Loucy (cell line): ENCODE measurements at regions not wholly inside any gene's neighbourhood (a gene's known extent, or its start where the extent isn't known, plus 50 kb on each side); places are given as distances from the start of the nearest gene placed in this dataset.

Experiments used
- H2AFZ ChIP-seq: fragments of 200-600 bp; sonication (generic); 2 replicates; pipeline ENCODE4 v1.6.0; 2016; ENCODE audit warnings: antibody characterized with exemption, mild to moderate bottlenecking, low read length, moderate library complexity
- H3F3A ChIP-seq: fragments of 200-600 bp; 2 replicates; pipeline ENCODE4 v1.6.0; 2016; ENCODE audit warnings: antibody characterized with exemption, low read depth, mild to moderate bottlenecking
- H3K27me3 ChIP-seq: fragments of 200-600 bp; sonication (generic); 2 replicates; pipeline ENCODE4 v1.6.1; 2014; ENCODE audit warnings: low read length, mild to moderate bottlenecking; ENCODE audit not compliant: insufficient read depth, poor library complexity, severe bottlenecking
- H3K36me3 ChIP-seq: fragments of 200-600 bp; sonication (generic); 2 replicates; pipeline ENCODE4 v1.6.1; 2016; ENCODE audit warnings: low read length; ENCODE audit not compliant: insufficient read depth
- H3K4me1 ChIP-seq: fragments of 200-600 bp; sonication (generic); 2 replicates; pipeline ENCODE4 v1.5.1; 2014; ENCODE audit warnings: low read length, mild to moderate bottlenecking; ENCODE audit not compliant: insufficient read depth, poor library complexity, severe bottlenecking
- H3K4me2 ChIP-seq: fragments of 200-600 bp; sonication (generic); 2 replicates; pipeline ENCODE4 v1.6.0; 2014; ENCODE audit warnings: antibody characterized with exemption, low read length, low read depth, mild to moderate bottlenecking; ENCODE audit not compliant: poor library complexity, severe bottlenecking
- H3K4me3 ChIP-seq: fragments of 200-600 bp; sonication (generic); 2 replicates; pipeline ENCODE4 v1.5.1; 2014; ENCODE audit warnings: low read length, mild to moderate bottlenecking, mixed read lengths; ENCODE audit not compliant: poor library complexity, severe bottlenecking
- H3K79me2 ChIP-seq: fragments of 200-600 bp; sonication (generic); 2 replicates; pipeline ENCODE4 v1.6.1; 2014; ENCODE audit warnings: low read length; ENCODE audit not compliant: insufficient read depth
- H3K9ac ChIP-seq: fragments of 200-600 bp; sonication (generic); 2 replicates; pipeline ENCODE4 v1.6.0; 2014; ENCODE audit warnings: mild to moderate bottlenecking, low read depth, low read length, moderate library complexity; ENCODE audit not compliant: poor library complexity, severe bottlenecking
- H3K9me2 ChIP-seq: fragments of 200-600 bp; sonication (generic); replicated peaks from 2 replicates; pipeline ENCODE4 v1.6.1; 2016; ENCODE audit warnings: low read depth, low read length, mixed read lengths
- H3K9me3 ChIP-seq: fragments of 200-600 bp; sonication (generic); 2 replicates; pipeline ENCODE4 v1.6.1; 2014; ENCODE audit warnings: mild to moderate bottlenecking, antibody characterized with exemption, low read length, low read depth; ENCODE audit not compliant: insufficient read depth
- H4K20me1 ChIP-seq: fragments of 200-600 bp; sonication (generic); 2 replicates; pipeline ENCODE4 v1.6.0; 2014; ENCODE audit warnings: antibody characterized with exemption, low read length, mild to moderate bottlenecking; ENCODE audit not compliant: insufficient read depth, poor library complexity, severe bottlenecking
- EZH2phosphoT487 ChIP-seq: fragments of 200-600 bp; IDR thresholded peaks from 2 replicates; pipeline ENCODE4 v1.6.1; 2018; ENCODE audit warnings: antibody characterized with exemption, mild to moderate bottlenecking, moderate library complexity, borderline replicate concordance
- TF ChIP-seq, protein P1 (sequence below): fragments of 200-600 bp; sonication (generic); conservative IDR thresholded peaks from 2 replicates; pipeline ENCODE4 v1.5.1; 2014; ENCODE audit warnings: mild to moderate bottlenecking, antibody characterized with exemption, low read length

DNA sequence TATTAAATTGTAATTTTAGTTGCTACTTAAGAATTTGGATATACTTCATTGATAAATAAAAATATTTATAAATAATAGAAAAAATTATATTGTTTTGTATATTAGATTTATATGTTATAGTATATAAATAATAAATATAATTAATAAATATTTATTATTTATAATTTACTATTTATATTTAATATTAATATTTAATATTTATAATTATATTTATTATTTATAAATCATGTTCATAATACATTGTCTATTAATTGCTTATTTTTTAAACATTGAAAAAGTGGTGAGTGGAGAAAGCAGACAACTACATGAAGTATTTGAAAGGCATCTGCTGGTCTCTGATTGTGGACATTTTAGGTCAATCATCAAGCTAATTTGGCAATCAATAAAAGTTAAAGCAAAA, 464.5 kb downstream of the MMUT start:
- no peaks in the 10 kb centered on the region for H3K9me2 ChIP-seq
- no peaks in the 10 kb centered on the region for H3F3A ChIP-seq
- H3K9me3 ChIP-seq, result no peaks in the 10 kb centered on the region
- no peaks in the 10 kb centered on the region for H3K79me2 ChIP-seq
- peaks cover 5% of the 10 kb centered on the region for H3K4me1 ChIP-seq
- H2AFZ ChIP-seq, result no peak overlapping the region
- no peak overlapping the region for H3K9ac ChIP-seq
- TF ChIP-seq, protein P1, sequence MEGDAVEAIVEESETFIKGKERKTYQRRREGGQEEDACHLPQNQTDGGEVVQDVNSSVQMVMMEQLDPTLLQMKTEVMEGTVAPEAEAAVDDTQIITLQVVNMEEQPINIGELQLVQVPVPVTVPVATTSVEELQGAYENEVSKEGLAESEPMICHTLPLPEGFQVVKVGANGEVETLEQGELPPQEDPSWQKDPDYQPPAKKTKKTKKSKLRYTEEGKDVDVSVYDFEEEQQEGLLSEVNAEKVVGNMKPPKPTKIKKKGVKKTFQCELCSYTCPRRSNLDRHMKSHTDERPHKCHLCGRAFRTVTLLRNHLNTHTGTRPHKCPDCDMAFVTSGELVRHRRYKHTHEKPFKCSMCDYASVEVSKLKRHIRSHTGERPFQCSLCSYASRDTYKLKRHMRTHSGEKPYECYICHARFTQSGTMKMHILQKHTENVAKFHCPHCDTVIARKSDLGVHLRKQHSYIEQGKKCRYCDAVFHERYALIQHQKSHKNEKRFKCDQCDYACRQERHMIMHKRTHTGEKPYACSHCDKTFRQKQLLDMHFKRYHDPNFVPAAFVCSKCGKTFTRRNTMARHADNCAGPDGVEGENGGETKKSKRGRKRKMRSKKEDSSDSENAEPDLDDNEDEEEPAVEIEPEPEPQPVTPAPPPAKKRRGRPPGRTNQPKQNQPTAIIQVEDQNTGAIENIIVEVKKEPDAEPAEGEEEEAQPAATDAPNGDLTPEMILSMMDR, result no peak
- H3K36me3 ChIP-seq, result no peaks in the 10 kb centered on the region
- H3K4me2 ChIP-seq, result no peak overlapping the region
- no peaks in the 10 kb centered on the region for H3K27me3 ChIP-seq
- H4K20me1 ChIP-seq, result no peaks in the 10 kb centered on the region
- no peak overlapping the region for H3K4me3 ChIP-seq

- Histone ChIP-seq H3K9me3 (no peaks in the 10 kb centered on the region), H2AFZ (no peak overlapping the region), H4K20me1 (no peaks in the 10 kb centered on the region), H3K4me2 (no peak overlapping the region), H3F3A (no peaks in the 10 kb centered on the region), H3K36me3 (no peaks in the 10 kb centered on the region), H3K4me1 (peaks cover 5% of the 10 kb centered on the region), H3K9ac (no peak overlapping the region), H3K79me2 (no peaks in the 10 kb centered on the region), H3K4me3 (no peak overlapping the region), H3K27me3 (no peaks in the 10 kb centered on the region), H3K9me2 (no peaks in the 10 kb centered on the region)
- no peak for TF ChIP-seq EZH2phosphoT487
- TF ChIP-seq, protein P1, result no peak
These were observed 466.5 kb downstream of the MMUT start for GRCh38 chr6:48996461-48997119.

- Histone ChIP-seq H3F3A (no peaks in the 10 kb centered on the region), H3K36me3 (no peaks in the 10 kb centered on the region), H3K4me3 (no peak overlapping the region), H3K9me2 (no peaks in the 10 kb centered on the region), H3K27me3 (no peaks in the 10 kb centered on the region), H2AFZ (0 out of 2 replicates have a peak overlapping the region, but pooled peaks have one; percentile 10), H3K4me2 (peak overlapping the region; percentile 33), H4K20me1 (no peaks in the 10 kb centered on the region), H3K79me2 (no peaks in the 10 kb centered on the region), H3K4me1 (peaks cover 5% of the 10 kb centered on the region), H3K9me3 (peaks cover 1% of the 10 kb centered on the region; the same call in 1 of the 2 replicates), H3K9ac (no peak overlapping the region)
- no peak for TF ChIP-seq EZH2phosphoT487
- TF ChIP-seq, protein P1, result peak; percentile 40
These were observed 468.2 kb downstream of the MMUT start for GRCh38 chr6:48994811-48995210.
